K562 (cell line): ENCODE measurements at regions not wholly inside any gene's neighbourhood (a gene's known extent, or its start where the extent isn't known, plus 50 kb on each side); places are given as distances from the start of the nearest gene placed in this dataset.
"Not testable (repeated sequence)": the region's sequence is repeated elsewhere in the genome, so short reads cannot be mapped to it uniquely, and the experiment has no call there.

Experiments used
- ATAC-seq: fragments of 200-7000 bp; cut with Tn5 transposase; 3 replicates; pipeline ENCODE4 v1.9.1; 2020; ENCODE audit warnings: moderate library complexity
- BruUV-seq: library from RNA; stranded (reverse); fragments of 400-500 nt; replicated peaks from 2 replicates; lab custom pipeline; 2021; lab: Mats Ljungman, UMichigan
- CTCF ChIA-PET: fragments of 300-600 bp; formaldehyde crosslinking; extraction: SDS; loops from one replicate; lab custom pipeline; 2021; ENCODE audit warnings: low intra/inter-chr PET ratio; lab: Yijun Ruan, JAX
- POLR2A ChIA-PET: fragments of 300-600, 350-650 bp; sonication (Branson Sonifier 250); formaldehyde crosslinking; extraction: SDS; loops from one replicate; lab custom pipeline; 2021; ENCODE audit warnings: antibody characterized with exemption, inconsistent platforms; lab: Yijun Ruan, JAX
- DNase-seq, 4 experiments: peaks; one replicate each; pipeline versions ENCODE4 v3.0.0 to v3.0.0-alpha.2; 2011 to 2018; ENCODE audit warnings: low spot score in 3 of 4, mixed read lengths in 3 of 4; ENCODE audit errors: extremely low read depth in 1 of 4
- FAIRE-seq: peaks from 2 replicates; lab custom pipeline; 2011; peaks lifted over from hg19 to GRCh38; lab: Jason Lieb, UNC
- H2AFZ ChIP-seq: 2 replicates; pipeline ENCODE4 v1.6.0; 2011; ENCODE audit warnings: low read depth, low read length, control low read depth, inconsistent platforms
- H3K27ac ChIP-seq: fragments of 200-600 bp; 3 replicates; pipeline ENCODE4 v1.8.0; 2011; ENCODE audit warnings: low read depth, mild to moderate bottlenecking, control low read depth, inconsistent platforms, low read length, moderate library complexity, mixed read lengths; ENCODE audit errors: extremely low read depth
- H3K27me3 ChIP-seq, 2 experiments: fragments of 300-600 bp in 1 of 2; 2 replicates in 1 of 2; 3 replicates in 1 of 2; pipeline versions ENCODE4 v1.6.0 to v1.8.0; 2011; ENCODE audit warnings: inconsistent platforms in 2 of 2, low read length in 2 of 2, mild to moderate bottlenecking in 1 of 2, mixed read lengths in 1 of 2, moderate library complexity in 1 of 2; ENCODE audit not compliant: control insufficient read depth in 2 of 2, insufficient read depth in 2 of 2
- H3K36me3 ChIP-seq: fragments of 300-600 bp; 3 replicates; pipeline ENCODE4 v1.8.0; 2011; ENCODE audit warnings: mild to moderate bottlenecking, low read length, inconsistent platforms; ENCODE audit not compliant: control insufficient read depth, insufficient read depth
- H3K4me1 ChIP-seq, 2 experiments: fragments of 200-600 bp in 1 of 2; replicated peaks in 1 of 2; 2 replicates in 1 of 2; 3 replicates in 1 of 2; pipeline versions ENCODE4 v1.5.1 to v1.8.0; 2011; ENCODE audit warnings: inconsistent platforms in 2 of 2, low read length in 2 of 2, mild to moderate bottlenecking in 1 of 2, mixed read lengths in 1 of 2, moderate library complexity in 1 of 2; ENCODE audit not compliant: control insufficient read depth in 2 of 2, insufficient read depth in 2 of 2
- H3K4me2 ChIP-seq: 2 replicates; pipeline ENCODE4 v1.6.1; 2011; ENCODE audit warnings: low read length, control low read depth, inconsistent platforms, mixed read lengths; ENCODE audit not compliant: insufficient read depth
- H3K4me3 ChIP-seq: fragments of 200-600 bp; sonication (generic), shearing (Covaris generic); 2 replicates; pipeline ENCODE4 v1.5.1; 2016; ENCODE audit warnings: control low read depth, inconsistent platforms
- H3K79me2 ChIP-seq: fragments of 200-600 bp; 3 replicates; pipeline ENCODE4 v1.8.0; 2011; ENCODE audit warnings: low read length, inconsistent platforms; ENCODE audit not compliant: control insufficient read depth, insufficient read depth
- H3K9ac ChIP-seq, 2 experiments: 2 replicates each; pipeline versions ENCODE4 v1.6.0 to v1.6.1; 2011; ENCODE audit warnings: low read depth in 2 of 2, low read length in 2 of 2, control low read depth in 1 of 2, inconsistent platforms in 1 of 2, mild to moderate bottlenecking in 1 of 2, mixed read lengths in 1 of 2; ENCODE audit not compliant: insufficient read depth in 1 of 2
- H3K9me1 ChIP-seq: one replicate; pipeline ENCODE4 v1.6.0; 2011; ENCODE audit warnings: inconsistent platforms, mild to moderate bottlenecking, low read length, moderate library complexity; ENCODE audit not compliant: control insufficient read depth, insufficient read depth
- H3K9me3 ChIP-seq: replicated peaks from 2 replicates; pipeline ENCODE4 v1.5.1; 2011; ENCODE audit warnings: low read depth, low read length, inconsistent platforms; ENCODE audit not compliant: control insufficient read depth, insufficient read depth
- H4K20me1 ChIP-seq: replicated peaks from 2 replicates; pipeline ENCODE4 v1.6.1; 2011; ENCODE audit warnings: low read length, inconsistent platforms, mixed read lengths; ENCODE audit not compliant: control insufficient read depth, insufficient read depth
- AFF1 ChIP-seq, 2 experiments: fragments of 450-650 bp; IDR thresholded peaks; 2 replicates each; pipeline ENCODE4 v1.6.1; 2018; ENCODE audit warnings: mild to moderate bottlenecking in 2 of 2, low read depth in 1 of 2; ENCODE audit not compliant: partially characterized antibody in 2 of 2
- ATF1 ChIP-seq, 2 experiments: fragments of 450-650 bp in 1 of 2; IDR thresholded peaks; 2 replicates each; pipeline ENCODE4 v1.6.1; 2016; ENCODE audit warnings: missing compliant biosample characterization in 1 of 2, missing genetic modification characterization in 1 of 2
- CEBPB ChIP-seq: fragments of 450-650 bp; IDR thresholded peaks from 2 replicates; pipeline ENCODE4 v1.6.1; 2016; ENCODE audit warnings: missing genetic modification characterization, missing compliant biosample characterization
- CEBPG ChIP-seq, 3 experiments: fragments of 200-800 bp in 1 of 3; sonication (Bioruptor generic) in 1 of 3; sonication (generic) in 1 of 3; formaldehyde crosslinking in 1 of 3; IDR thresholded peaks in 2 of 3; conservative IDR thresholded peaks in 1 of 3; 2 replicates each; pipeline versions ENCODE4 v1.6.1 to v1.8.0; 2016 to 2022; ENCODE audit warnings: missing compliant biosample characterization in 2 of 3, missing genetic modification characterization in 2 of 3, mild to moderate bottlenecking in 1 of 3, missing genetic modification reagents in 1 of 3
- CREB1 ChIP-seq, 2 experiments: sonication (generic) in 1 of 2; formaldehyde crosslinking in 1 of 2; IDR thresholded peaks; 2 replicates each; pipeline versions ENCODE4 v1.6.1 to v1.8.0; 2012 to 2022; ENCODE audit warnings: inconsistent platforms in 1 of 2, mild to moderate bottlenecking in 1 of 2, missing genetic modification reagents in 1 of 2, moderate library complexity in 1 of 2
- CREM ChIP-seq: IDR thresholded peaks from 2 replicates; pipeline ENCODE4 v1.6.1; 2014; ENCODE audit warnings: antibody characterized with exemption, low read depth
- CTBP1 ChIP-seq: fragments of 450-650 bp; IDR thresholded peaks from 2 replicates; pipeline ENCODE4 v1.6.1; 2016; ENCODE audit warnings: borderline replicate concordance
- HCFC1 ChIP-seq: IDR thresholded peaks from 2 replicates; pipeline ENCODE4 v1.6.1; 2012; ENCODE audit warnings: low read depth, low read length, improper control_type of control experiment
- NRF1 ChIP-seq, 2 experiments: fragments of 450-650 bp; IDR thresholded peaks in 1 of 2; conservative IDR thresholded peaks in 1 of 2; 2 replicates each; pipeline ENCODE4 v1.6.1; 2014; ENCODE audit warnings: mild to moderate bottlenecking in 2 of 2
- YY1 ChIP-seq, 3 experiments: IDR thresholded peaks; 2 replicates each; pipeline ENCODE4 v1.6.1; 2011; ENCODE audit warnings: low read length in 2 of 3, mild to moderate bottlenecking in 2 of 3, moderate library complexity in 2 of 3, borderline replicate concordance in 1 of 3, control low read depth in 1 of 3, low read depth in 1 of 3; ENCODE audit not compliant: insufficient read depth in 3 of 3, insufficient replicate concordance in 2 of 3, control insufficient read depth in 1 of 3, insufficient read length in 1 of 3; ENCODE audit errors: extremely low read depth in 1 of 3
- ZNF143 ChIP-seq: sonication (generic); formaldehyde crosslinking; IDR thresholded peaks from 2 replicates; pipeline ENCODE4 v1.9.0; 2022; ENCODE audit warnings: mild to moderate bottlenecking, missing genetic modification reagents
- WGBS: fragments of 100-300 bp; shearing (Covaris generic); methylation state at CpG from one replicate; pipeline ENCODE4 v1.1.6; 2016; ENCODE audit warnings: low coverage, mixed read lengths; ENCODE audit not compliant: insufficient coverage; ENCODE audit errors: missing lambda C conversion rate; 5-methylcytosine and 5-hydroxymethylcytosine counted together
- in situ Hi-C: fragments of 300-500 bp; cut with MboI; formaldehyde crosslinking; loops from 4 replicates; pipeline ENCODE4 v1.15.0; 2018; ENCODE audit warnings: inconsistent platforms, mixed read lengths
- intact Hi-C: fragments of 100-400 bp; cut with micrococcal nuclease; formaldehyde crosslinking; loops from 2 replicates; pipeline ENCODE4 v1.14.2; 2022

- BruUV-seq, H3K36me3 ChIP-seq, CTCF ChIA-PET, H2AFZ ChIP-seq, FAIRE-seq, H3K9me1 ChIP-seq, H3K27ac ChIP-seq, H3K4me3 ChIP-seq, intact Hi-C loops, ATAC-seq, H4K20me1 ChIP-seq, H3K27me3 ChIP-seq, in situ Hi-C loops, DNase-seq, H3K4me1 ChIP-seq, POLR2A ChIA-PET, H3K9me3 ChIP-seq, H3K9ac ChIP-seq, H3K4me2 ChIP-seq, H3K79me2 ChIP-seq: not testable (repeated sequence)
Measured at GRCh38 chr20:30533653-30534052, 723.8 kb upstream of the DEFB115 start.

GRCh38 chr20:30537459-30537858 is 720.0 kb upstream of the DEFB115 start:
- CTCF ChIA-PET; H3K4me1 ChIP-seq; H3K4me2 ChIP-seq; intact Hi-C loops; H3K9me3 ChIP-seq; H3K9ac ChIP-seq; POLR2A ChIA-PET; BruUV-seq; in situ Hi-C loops; H3K36me3 ChIP-seq; H3K27ac ChIP-seq; H4K20me1 ChIP-seq; H3K27me3 ChIP-seq; FAIRE-seq; H3K79me2 ChIP-seq; H2AFZ ChIP-seq; H3K9me1 ChIP-seq; H3K4me3 ChIP-seq; TF ChIP-seq ATF1 (CRISPR knock-in tag; IDR thresholded peaks at IDR 0.05): not testable (repeated sequence)
- DNase-seq (peak; percentile 30 to 70 (median 40)), ATAC-seq (peak; percentile 96)
- whole genome bisulfite sequencing, result 23% methylated on average over 16 of the region's 20 CpGs
- TF ChIP-seq HCFC1 (peak; percentile 80), ATF1 (tag; IDR thresholded peaks at IDR 0.05) (peak; percentile 82), NRF1 (conservative IDR thresholded peaks at IDR 0.05 in 1 of 2, IDR thresholded peaks at IDR 0.05 in 1 of 2) (peak; percentile 89 to 91), ZNF143 (CRISPR knock-in tag) (peak; percentile 75), CREM (peak; percentile 63), CTBP1 (peak; percentile 44; the same call in 1 of the 2 replicates), CEBPB (tag) (peak; percentile 94), YY1 (IDR thresholded peaks at IDR 0.05; ENCODE audit: borderline replicate concordance in 1 of 3, control insufficient read depth in 1 of 3, extremely low read depth in 1 of 3, insufficient read depth in 3 of 3, insufficient read length in 1 of 3, insufficient replicate concordance in 2 of 3, low read depth in 1 of 3, low read length in 2 of 3) (peak in 2 of 3 experiments; percentile 21 to 56), CREB1 (IDR thresholded peaks at IDR 0.05) (0 out of 2 replicates have a peak, but pooled peaks have one; percentile 30), CREB1 (CRISPR knock-in tag; IDR thresholded peaks at IDR 0.05) (peak; percentile 57; the same call in 1 of the 2 replicates), AFF1 (IDR thresholded peaks at IDR 0.05; ENCODE audit: low read depth in 1 of 2, partially characterized antibody in 2 of 2) (peak in 1 of 2 experiments; percentile 87), CEBPG (CRISPR knock-in tag; IDR thresholded peaks at IDR 0.05) (peak; percentile 61), CEBPG (tag; conservative IDR thresholded peaks at IDR 0.05 in 1 of 2, IDR thresholded peaks at IDR 0.05 in 1 of 2) (peak; percentile 36 to 62; a peak in 2 of 4 replicates)
